Tibial artery (tissue), 4 donors: ENCODE measurements at regions not wholly inside any gene's neighbourhood (a gene's known extent, or its start where the extent isn't known, plus 50 kb on each side); places are given as distances from the start of the nearest gene placed in this dataset.

Experiments used
- DNase-seq, 2 donors: peaks; one replicate each; pipeline ENCODE4 v3.0.0-alpha.2; 2019
- H3K27ac ChIP-seq, 2 donors: fragments of 200-600 bp; sonication (generic) in 1 of 2; 1 replicate in 1 of 2; 2 replicates in 1 of 2; pipeline ENCODE4 v1.5.1; 2018 to 2019; ENCODE audit warnings: mild to moderate bottlenecking in 1 of 2
- H3K27me3 ChIP-seq, 2 donors: fragments of 200-600 bp; sonication (generic) in 1 of 2; one replicate each; pipeline versions ENCODE4 v1.5.1 to v1.6.0; 2016 to 2019
- H3K36me3 ChIP-seq, 3 donors: fragments of 200-600 bp; sonication (generic) in 2 of 3; one replicate each; pipeline ENCODE4 v1.5.1; 2016 to 2019; ENCODE audit warnings: mild to moderate bottlenecking in 2 of 3
- H3K4me1 ChIP-seq, 4 donors: fragments of 200-600 bp; sonication (generic) in 2 of 4; 1 replicate in 3 of 4; 2 replicates in 1 of 4; pipeline ENCODE4 v1.5.1; 2016 to 2019
- H3K4me3 ChIP-seq, 2 donors: fragments of 200-600 bp; sonication (generic) in 1 of 2; 1 replicate in 1 of 2; 2 replicates in 1 of 2; pipeline ENCODE4 v1.5.1; 2018 to 2019; ENCODE audit warnings: mild to moderate bottlenecking in 2 of 2
- H3K9me3 ChIP-seq, 3 donors: fragments of 200-600 bp; sonication (generic) in 1 of 3; one replicate each; pipeline ENCODE4 v1.5.1; 2016 to 2019
- CTCF ChIP-seq, 2 experiments: fragments of 200-600 bp in 1 of 2; fragments of 450-650 bp in 1 of 2; IDR thresholded peaks; one replicate each; pipeline ENCODE4 v1.5.1; 2017 to 2019; ENCODE audit warnings: antibody characterized with exemption in 2 of 2, mild to moderate bottlenecking in 1 of 2, moderate library complexity in 1 of 2
- intact Hi-C: fragments of 100-400 bp; cut with DNase I; formaldehyde crosslinking; loops from one replicate; pipeline ENCODE4 v1.15.0; 2023; ENCODE audit warnings: low total_unique reads

DNA sequence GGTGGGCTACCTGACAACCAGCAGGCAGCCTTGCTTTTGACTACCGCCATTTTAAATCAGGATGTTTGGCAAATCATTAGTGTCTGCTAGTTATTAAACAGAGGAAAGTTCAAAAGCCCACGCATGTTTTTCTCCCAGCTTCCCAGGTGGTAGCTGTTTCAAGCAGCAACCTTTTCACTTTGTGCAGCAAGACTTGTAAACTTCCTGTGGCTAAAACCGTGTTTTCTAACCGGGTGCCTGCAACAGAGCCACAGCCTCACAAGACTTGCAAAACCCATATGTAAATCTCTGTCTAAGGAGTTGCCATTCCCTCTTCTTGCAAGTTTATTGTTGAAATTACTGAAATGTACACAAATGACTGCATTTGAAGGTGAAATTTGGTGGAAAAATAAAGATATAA lies 633.1 kb downstream of the BCL11A start:
- no peak for DNase-seq
- intact Hi-C loops: no loop called here
- no peak for TF ChIP-seq CTCF (IDR thresholded peaks at IDR 0.05)
- Histone ChIP-seq H3K4me3 (no peak overlapping the region), H3K9me3 (no peaks in the 10 kb centered on the region), H3K36me3 (no peaks in the 10 kb centered on the region), H3K4me1 (no peaks in the 10 kb centered on the region), H3K27ac (no peak overlapping the region), H3K27me3 (no peaks in the 10 kb centered on the region)

DNA sequence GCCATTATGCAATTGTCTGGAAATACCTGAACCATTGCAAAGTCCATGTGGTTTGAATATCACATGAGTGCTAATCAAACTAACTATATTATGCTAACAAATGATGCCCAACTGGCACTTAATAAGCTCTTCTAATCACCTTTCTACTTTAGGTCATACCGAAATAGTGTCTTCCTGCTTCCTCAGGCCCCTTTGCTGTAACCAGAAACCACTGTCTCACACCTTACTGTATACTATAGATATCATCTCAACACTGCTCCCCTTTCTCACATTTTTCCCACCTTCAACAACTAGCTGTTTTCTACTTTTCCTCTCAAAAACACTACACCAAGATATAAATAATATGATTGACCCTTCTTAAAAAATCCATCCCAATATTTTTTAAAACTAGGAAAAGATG lies 633.9 kb downstream of the BCL11A start:
- intact Hi-C loops: no loop called here
- H3K4me3 ChIP-seq: no peak overlapping the region
- DNase-seq: no peak
- no peak overlapping the region for H3K27ac ChIP-seq
- H3K9me3 ChIP-seq: no peaks in the 10 kb centered on the region
- no peak for TF ChIP-seq CTCF (IDR thresholded peaks at IDR 0.05)
- H3K4me1 ChIP-seq: no peaks in the 10 kb centered on the region
- H3K36me3 ChIP-seq: no peaks in the 10 kb centered on the region
- no peaks in the 10 kb centered on the region for H3K27me3 ChIP-seq

- no peaks in the 10 kb centered on the region for H3K9me3 ChIP-seq
- no peak overlapping the region for H3K27ac ChIP-seq
- no peaks in the 10 kb centered on the region for H3K36me3 ChIP-seq
- H3K27me3 ChIP-seq: no peaks in the 10 kb centered on the region
- no peak for TF ChIP-seq CTCF (IDR thresholded peaks at IDR 0.05)
- H3K4me1 ChIP-seq: no peaks in the 10 kb centered on the region
- no peak for DNase-seq
- intact Hi-C loops: no loop called here
- no peak overlapping the region for H3K4me3 ChIP-seq
Observed at GRCh38 chr2:59912042-59912441, 641.4 kb downstream of the BCL11A start.

DNA sequence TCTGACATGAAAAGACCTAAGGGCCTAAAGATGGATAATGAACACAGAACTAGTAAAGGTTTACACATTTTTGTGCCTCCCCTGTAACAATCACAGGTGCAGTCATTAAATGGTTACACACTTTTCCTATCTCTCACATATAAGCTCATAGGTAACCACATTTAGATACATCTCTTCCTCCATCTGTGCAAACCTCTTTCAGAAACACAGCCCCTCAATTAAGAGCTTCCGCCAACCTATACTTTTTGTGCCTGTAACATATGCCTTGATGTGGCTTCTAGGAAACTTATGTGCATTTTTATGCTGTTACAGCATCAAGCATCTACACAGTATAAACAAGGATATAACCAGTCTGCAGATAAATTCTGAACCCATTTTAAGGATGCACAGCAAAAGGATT lies 643.3 kb downstream of the BCL11A start:
- Histone ChIP-seq H3K4me1 (no peaks in the 10 kb centered on the region), H3K9me3 (no peaks in the 10 kb centered on the region), H3K36me3 (no peaks in the 10 kb centered on the region), H3K4me3 (no peak overlapping the region), H3K27ac (no peak overlapping the region), H3K27me3 (no peaks in the 10 kb centered on the region)
- intact Hi-C loops: no loop called here
- TF ChIP-seq CTCF (IDR thresholded peaks at IDR 0.05): no peak
- DNase-seq: no peak

- Histone ChIP-seq H3K27ac (no peak overlapping the region), H3K36me3 (no peaks in the 10 kb centered on the region), H3K27me3 (no peaks in the 10 kb centered on the region), H3K4me3 (no peak overlapping the region), H3K4me1 (no peaks in the 10 kb centered on the region), H3K9me3 (no peaks in the 10 kb centered on the region)
- no peak for TF ChIP-seq CTCF (IDR thresholded peaks at IDR 0.05)
- DNase-seq: no peak
- intact Hi-C loops: no loop called here
Observed at GRCh38 chr2:59909147-59909546, 644.3 kb downstream of the BCL11A start.

- no peaks in the 10 kb centered on the region for H3K9me3 ChIP-seq
- TF ChIP-seq CTCF (IDR thresholded peaks at IDR 0.05): no peak
- no peak for DNase-seq
- intact Hi-C loops: no loop called here
- H3K4me3 ChIP-seq: no peak overlapping the region
- H3K4me1 ChIP-seq: no peaks in the 10 kb centered on the region
- no peaks in the 10 kb centered on the region for H3K27me3 ChIP-seq
- H3K27ac ChIP-seq: no peak overlapping the region
- no peaks in the 10 kb centered on the region for H3K36me3 ChIP-seq
Observed at GRCh38 chr2:59905731-59906130, 647.7 kb downstream of the BCL11A start.
